OCI-LY7 (cell line): ENCODE measurements at regions not wholly inside any gene's neighbourhood (a gene's known extent, or its start where the extent isn't known, plus 50 kb on each side); places are given as distances from the start of the nearest gene placed in this dataset.

ENCODE experiments used
- BruUV-seq: library from RNA; stranded (reverse); fragments of 400-500 nt; replicated peaks from 2 replicates; lab custom pipeline; 2021; lab: Mats Ljungman, UMichigan
- CTCF ChIA-PET: fragments of 300-600 bp; sonication (Branson Sonifier 250); formaldehyde crosslinking; loops from one replicate; lab custom pipeline; 2022; ENCODE audit warnings: antibody characterized with exemption; ENCODE audit not compliant: unreplicated experiment; lab: Charles Lee
- POLR2A ChIA-PET: fragments of 300-600 bp; sonication (Branson Sonifier 250); formaldehyde crosslinking; loops from one replicate; lab custom pipeline; 2022; ENCODE audit warnings: antibody characterized with exemption; lab: Charles Lee
- DNase-seq: peaks from one replicate; pipeline ENCODE4 v3.0.0-alpha.2; 2015; ENCODE audit warnings: low spot score
- H2AFZ ChIP-seq: fragments of 200-600 bp; sonication (generic), shearing (Covaris generic); 2 replicates; pipeline ENCODE4 v1.6.1; 2014; ENCODE audit warnings: mild to moderate bottlenecking, antibody characterized with exemption, low read length, moderate library complexity
- H3K27ac ChIP-seq: fragments of 200-600 bp; sonication (generic); 2 replicates; pipeline ENCODE4 v1.5.1; 2014; ENCODE audit warnings: mixed run types, low read depth, mild to moderate bottlenecking, moderate library complexity, low read length, inconsistent platforms; ENCODE audit not compliant: poor library complexity, severe bottlenecking
- H3K36me3 ChIP-seq: fragments of 200-600 bp; sonication (generic); 2 replicates; pipeline ENCODE4 v1.6.1; 2014; ENCODE audit warnings: mild to moderate bottlenecking, antibody characterized with exemption, low read length, moderate library complexity, mixed read lengths; ENCODE audit not compliant: insufficient read depth
- H3K4me1 ChIP-seq: fragments of 200-600 bp; sonication (generic); 2 replicates; pipeline ENCODE4 v1.5.1; 2014; ENCODE audit warnings: mild to moderate bottlenecking, low read length; ENCODE audit not compliant: insufficient read depth, poor library complexity, severe bottlenecking
- H3K4me2 ChIP-seq: fragments of 200-600 bp; sonication (generic); 2 replicates; pipeline ENCODE4 v1.6.1; 2014; ENCODE audit warnings: mild to moderate bottlenecking, low read length
- H3K4me3 ChIP-seq: fragments of 200-600 bp; sonication (generic); 2 replicates; pipeline ENCODE4 v1.5.1; 2014; ENCODE audit warnings: mild to moderate bottlenecking, low read depth, low read length; ENCODE audit not compliant: poor library complexity, severe bottlenecking
- H3K79me2 ChIP-seq: fragments of 200-600 bp; sonication (generic); 2 replicates; pipeline ENCODE4 v1.6.1; 2016; ENCODE audit warnings: low read depth, mild to moderate bottlenecking, low read length, moderate library complexity, mixed read lengths; ENCODE audit not compliant: insufficient read depth
- H3K9me2 ChIP-seq: fragments of 200-600 bp; sonication (generic); 2 replicates; pipeline ENCODE4 v1.6.1; 2016; ENCODE audit warnings: mild to moderate bottlenecking, low read length, mixed read lengths; ENCODE audit not compliant: insufficient read depth
- H3K9me3 ChIP-seq: fragments of 200-600 bp; sonication (generic); 2 replicates; pipeline ENCODE4 v1.6.1; 2014; ENCODE audit warnings: mild to moderate bottlenecking, mixed run types, low read length, mixed read lengths
- H4K20me1 ChIP-seq: fragments of 200-600 bp; sonication (generic); 2 replicates; pipeline ENCODE4 v1.6.1; 2014; ENCODE audit warnings: mild to moderate bottlenecking, antibody characterized with exemption, low read length, moderate library complexity, mixed read lengths; ENCODE audit not compliant: insufficient read depth
- EZH2phosphoT487 ChIP-seq: fragments of 200-600 bp; sonication (generic); IDR thresholded peaks from 2 replicates; pipeline ENCODE4 v1.6.1; 2018; ENCODE audit warnings: low read depth, borderline replicate concordance, mild to moderate bottlenecking, mixed run types, antibody characterized with exemption, low read length, moderate library complexity, mixed read lengths
- intact Hi-C: fragments of 100-400 bp; cut with micrococcal nuclease; formaldehyde crosslinking; loops from one replicate; pipeline ENCODE4 v1.10.0; 2022; ENCODE audit not compliant: unreplicated experiment
- TF ChIP-seq, protein P1 (sequence below): fragments of 200-600 bp; sonication (generic); conservative IDR thresholded peaks from 2 replicates; pipeline ENCODE4 v1.5.1; 2014; ENCODE audit warnings: mild to moderate bottlenecking, antibody characterized with exemption, low read length, moderate library complexity, mixed read lengths

DNA sequence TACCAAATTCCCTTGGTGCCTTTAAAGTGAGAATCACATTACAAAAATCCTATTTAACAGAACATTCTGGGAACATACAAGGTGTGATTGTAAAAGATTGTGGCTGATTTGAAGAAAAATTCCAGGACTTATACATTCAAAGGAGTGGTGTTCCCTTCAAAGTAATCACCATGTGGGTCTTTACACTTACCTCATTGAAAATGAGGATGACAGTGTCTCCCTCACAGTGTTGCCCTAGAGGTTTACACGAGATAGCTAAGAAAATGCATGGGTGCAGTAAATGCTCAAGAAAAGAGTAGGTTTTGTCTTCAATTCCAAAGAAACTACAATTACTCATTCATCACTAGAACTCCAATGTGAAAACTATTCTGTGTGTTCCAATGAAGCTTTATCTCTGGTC, 331.5 kb downstream of the SLC4A3 start:
- Histone ChIP-seq H2AFZ (no peak overlapping the region), H3K27ac (no peak overlapping the region), H3K4me2 (no peak overlapping the region), H4K20me1 (no peaks in the 10 kb centered on the region), H3K9me2 (no peaks in the 10 kb centered on the region), H3K79me2 (no peaks in the 10 kb centered on the region), H3K4me1 (no peaks in the 10 kb centered on the region), H3K36me3 (no peaks in the 10 kb centered on the region), H3K4me3 (no peak overlapping the region), H3K9me3 (no peaks in the 10 kb centered on the region)
- intact Hi-C loops: loop anchor here (2.0 kb wide), 1 partner anchor 36 kb away; no protein-coding TSS in a partner anchor
- ChIA-PET POLR2A (no interaction called here), CTCF (no interaction called here)
- no peak for DNase-seq
- BruUV-seq: no TSS peak
- no peak for TF ChIP-seq EZH2phosphoT487
- TF ChIP-seq, protein P1, sequence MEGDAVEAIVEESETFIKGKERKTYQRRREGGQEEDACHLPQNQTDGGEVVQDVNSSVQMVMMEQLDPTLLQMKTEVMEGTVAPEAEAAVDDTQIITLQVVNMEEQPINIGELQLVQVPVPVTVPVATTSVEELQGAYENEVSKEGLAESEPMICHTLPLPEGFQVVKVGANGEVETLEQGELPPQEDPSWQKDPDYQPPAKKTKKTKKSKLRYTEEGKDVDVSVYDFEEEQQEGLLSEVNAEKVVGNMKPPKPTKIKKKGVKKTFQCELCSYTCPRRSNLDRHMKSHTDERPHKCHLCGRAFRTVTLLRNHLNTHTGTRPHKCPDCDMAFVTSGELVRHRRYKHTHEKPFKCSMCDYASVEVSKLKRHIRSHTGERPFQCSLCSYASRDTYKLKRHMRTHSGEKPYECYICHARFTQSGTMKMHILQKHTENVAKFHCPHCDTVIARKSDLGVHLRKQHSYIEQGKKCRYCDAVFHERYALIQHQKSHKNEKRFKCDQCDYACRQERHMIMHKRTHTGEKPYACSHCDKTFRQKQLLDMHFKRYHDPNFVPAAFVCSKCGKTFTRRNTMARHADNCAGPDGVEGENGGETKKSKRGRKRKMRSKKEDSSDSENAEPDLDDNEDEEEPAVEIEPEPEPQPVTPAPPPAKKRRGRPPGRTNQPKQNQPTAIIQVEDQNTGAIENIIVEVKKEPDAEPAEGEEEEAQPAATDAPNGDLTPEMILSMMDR: no peak

DNA sequence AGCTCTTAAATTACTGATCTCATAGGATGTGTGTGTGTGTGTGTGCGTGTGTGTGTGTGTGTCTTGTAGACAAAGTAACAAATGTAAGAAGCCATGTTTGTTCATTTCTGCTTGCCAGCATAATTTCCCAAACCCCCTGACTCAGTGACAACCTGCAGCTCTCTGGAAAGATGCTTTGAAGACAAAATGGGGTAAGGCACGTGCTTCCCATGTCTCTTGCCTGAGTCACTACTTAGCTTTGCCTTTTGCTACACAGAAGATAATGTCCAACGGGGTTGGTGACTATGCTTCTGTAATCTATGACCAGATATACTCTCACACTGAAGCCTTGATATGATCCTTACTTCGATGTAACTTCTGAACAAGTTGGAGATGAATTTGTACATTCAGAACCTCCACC, 332.0 kb downstream of the SLC4A3 start:
- no peak overlapping the region for H3K4me2 ChIP-seq
- ChIA-PET CTCF (no interaction called here), POLR2A (no interaction called here)
- no peaks in the 10 kb centered on the region for H3K9me3 ChIP-seq
- no peaks in the 10 kb centered on the region for H3K79me2 ChIP-seq
- H3K4me3 ChIP-seq: no peak overlapping the region
- no peaks in the 10 kb centered on the region for H3K9me2 ChIP-seq
- no TSS peak for BruUV-seq
- DNase-seq: no peak
- no peaks in the 10 kb centered on the region for H3K36me3 ChIP-seq
- intact Hi-C loops: loop anchor here (2.0 kb wide), 1 partner anchor 35 kb away; no protein-coding TSS in a partner anchor
- H4K20me1 ChIP-seq: no peaks in the 10 kb centered on the region
- H2AFZ ChIP-seq: no peak overlapping the region
- TF ChIP-seq EZH2phosphoT487: no peak
- TF ChIP-seq, protein P1: no peak
- H3K27ac ChIP-seq: no peak overlapping the region
- no peaks in the 10 kb centered on the region for H3K4me1 ChIP-seq

DNA sequence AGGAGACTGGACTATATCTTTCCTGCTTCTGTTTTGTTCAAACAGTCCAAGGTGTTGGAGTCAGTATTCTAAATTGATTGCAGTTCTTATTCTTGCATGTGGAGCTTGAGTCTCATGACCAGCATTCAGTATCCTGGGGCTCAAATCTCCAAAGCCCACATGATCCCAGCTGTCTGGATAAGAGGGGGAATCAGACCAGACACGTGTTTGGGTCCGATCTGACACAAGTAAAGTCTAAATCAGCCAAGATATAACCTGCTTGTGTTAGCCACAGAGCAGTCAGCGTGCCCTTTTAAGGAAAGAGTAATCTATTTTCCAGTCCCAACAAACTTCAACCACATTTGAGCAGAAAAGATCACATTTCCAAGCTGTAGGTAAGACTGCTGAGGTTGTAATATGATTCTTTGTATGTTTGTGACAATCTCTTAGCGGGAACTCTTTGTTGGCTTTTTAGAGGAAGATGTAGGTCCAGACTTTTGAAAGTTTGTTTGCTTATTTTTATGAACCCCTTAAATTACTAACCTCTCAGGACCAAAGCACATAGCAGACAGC, 334.6 kb downstream of the SLC4A3 start:
- BruUV-seq: no TSS peak
- CTCF ChIA-PET: no interaction called here

More for the DNA sequence above, 334.6 kb downstream of the SLC4A3 start:
- Histone ChIP-seq H3K9me2 (no peaks in the 10 kb centered on the region), H3K27ac (no peak overlapping the region), H3K36me3 (no peaks in the 10 kb centered on the region), H3K4me2 (no peak overlapping the region), H2AFZ (no peak overlapping the region), H3K4me3 (no peak overlapping the region), H3K79me2 (no peaks in the 10 kb centered on the region), H3K9me3 (no peaks in the 10 kb centered on the region), H3K4me1 (no peaks in the 10 kb centered on the region), H4K20me1 (no peaks in the 10 kb centered on the region)
- POLR2A ChIA-PET: no interaction called here
- intact Hi-C loops: no loop called here
- no peak for DNase-seq
- TF ChIP-seq EZH2phosphoT487: no peak
- TF ChIP-seq, protein P1: no peak
